ENCODE measurements at regions not wholly inside any gene's neighbourhood (a gene's known extent, or its start where the extent isn't known, plus 50 kb on each side); places are given as distances from the start of the nearest gene placed in this dataset.

DNA sequence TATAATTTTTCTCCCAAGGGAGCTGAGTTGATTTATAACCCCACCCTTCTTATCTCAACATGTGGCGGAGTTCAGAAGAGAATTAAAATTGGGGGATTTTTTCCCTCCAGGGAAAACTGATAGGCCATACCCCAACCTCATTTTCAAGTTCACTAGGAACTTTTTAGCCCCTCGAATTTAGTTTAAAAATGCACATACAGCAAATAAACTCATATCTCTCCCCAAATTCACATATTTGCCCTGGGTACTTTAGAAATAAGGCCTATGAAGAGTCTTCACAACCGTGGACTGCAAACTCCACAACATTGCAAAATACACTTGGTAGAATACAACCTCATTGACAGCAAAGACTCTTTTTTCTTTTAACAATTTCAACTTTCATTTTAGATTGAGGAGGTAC is 206.7 kb upstream of the LEF1 start:
- ATAC-seq (ENCODE audit: low FRiP score) (no peak), DNase-seq (ENCODE audit: low spot score) (no peak)
- TF ChIP-seq CTCF (IDR thresholded peaks at IDR 0.05): no peak

DNA sequence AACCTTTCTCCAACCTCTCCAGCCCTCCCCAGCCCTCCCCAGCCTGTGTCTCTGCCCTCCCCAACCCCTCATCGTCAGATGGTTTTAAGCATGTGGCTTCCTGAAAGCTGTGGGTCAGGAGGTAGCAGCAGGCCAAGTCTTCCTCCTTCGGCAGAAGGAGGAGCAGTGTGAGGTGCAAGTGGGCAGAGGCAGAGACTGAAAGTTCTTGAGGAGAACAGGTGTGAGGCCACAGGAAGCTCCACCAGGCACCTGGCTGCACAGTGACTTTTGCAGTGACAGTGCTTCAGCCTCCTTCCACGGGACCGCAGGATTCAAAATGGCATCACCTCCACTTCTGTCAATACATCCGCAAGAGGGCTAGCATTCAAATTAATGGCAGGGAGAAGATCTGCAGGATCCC is 203.9 kb upstream of the LEF1 start:
- no peak for TF ChIP-seq CTCF (IDR thresholded peaks at IDR 0.05)
- ATAC-seq (ENCODE audit: low FRiP score): no peak
- DNase-seq (ENCODE audit: low spot score): no peak

GRCh38 chr4:108371282-108371681 is 202.6 kb upstream of the LEF1 start:
- ATAC-seq (ENCODE audit: low FRiP score): no peak
- no peak for TF ChIP-seq CTCF (IDR thresholded peaks at IDR 0.05)
- no peak for DNase-seq (ENCODE audit: low spot score)

DNA sequence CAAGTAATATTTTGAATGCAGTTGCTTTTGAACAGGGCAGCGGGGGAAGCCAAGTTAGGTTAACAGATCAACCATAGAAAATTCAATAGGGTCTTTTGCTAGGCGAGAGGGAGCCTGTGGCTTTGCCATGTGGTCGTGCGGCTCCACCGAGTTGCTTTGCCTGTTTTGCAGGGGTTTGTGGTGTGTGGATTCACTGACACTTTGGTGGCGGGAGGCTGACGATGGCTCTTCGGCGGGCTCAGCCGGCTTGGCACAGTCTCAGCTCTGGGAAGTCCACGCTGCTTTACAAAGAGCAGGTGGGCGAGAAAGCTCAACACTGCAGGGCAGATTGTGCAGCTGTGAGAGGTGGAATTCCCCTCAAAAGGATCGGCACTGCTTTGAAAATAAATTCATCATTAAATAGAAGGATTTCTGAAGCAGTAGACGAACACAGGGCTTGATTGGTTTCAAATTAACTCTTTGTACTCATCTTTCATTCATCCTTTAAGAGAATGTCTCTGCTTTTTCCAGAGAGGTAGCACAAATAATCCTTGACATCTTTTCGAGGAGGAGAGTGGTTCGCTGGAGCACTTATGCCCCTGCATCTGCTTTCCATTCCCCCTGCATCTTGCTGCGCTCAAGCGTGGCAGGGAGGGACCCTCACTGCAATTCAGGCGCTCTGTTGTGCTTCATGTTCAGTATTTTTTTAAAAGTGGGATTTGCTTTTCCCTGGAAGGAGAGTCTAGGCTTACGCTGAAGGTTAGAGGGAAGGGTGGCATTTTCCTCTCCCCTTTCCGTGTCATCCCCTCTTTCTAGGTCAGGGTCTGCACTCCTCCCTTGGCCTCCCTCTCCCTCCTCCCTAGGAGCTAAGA is 201.8 kb upstream of the LEF1 start:
- no peak for DNase-seq (ENCODE audit: low spot score)

GRCh38 chr4:108369035-108369655 is 200.4 kb upstream of the LEF1 start:
- ATAC-seq (ENCODE audit: low FRiP score): no peak
- no peak for DNase-seq (ENCODE audit: low spot score)
- TF ChIP-seq CTCF (IDR thresholded peaks at IDR 0.05): no peak

More for the DNA sequence above, 201.8 kb upstream of the LEF1 start:
- no peak for ATAC-seq (ENCODE audit: low FRiP score)
- no peak for TF ChIP-seq CTCF (IDR thresholded peaks at IDR 0.05)

DNA sequence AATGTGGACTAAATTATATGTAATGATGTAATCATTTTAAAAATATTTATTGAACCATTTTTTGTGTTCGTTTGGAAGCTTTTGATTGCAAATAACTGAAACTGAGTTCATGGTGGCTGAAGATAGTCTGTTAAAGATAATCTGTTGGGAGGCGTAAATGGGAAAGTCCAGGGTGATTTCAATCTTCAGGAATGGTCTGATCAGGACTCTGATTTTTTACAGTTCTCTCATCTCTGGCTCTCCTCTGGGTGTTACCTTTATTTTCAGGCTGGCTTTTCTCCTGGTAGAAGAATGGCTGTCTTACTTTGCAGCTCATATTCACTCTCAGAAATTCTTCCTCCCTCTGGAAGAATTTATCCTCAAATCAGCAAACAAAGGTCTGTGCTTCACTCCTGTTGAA is 199.0 kb upstream of the LEF1 start:
- ATAC-seq (ENCODE audit: low FRiP score) (no peak), DNase-seq (ENCODE audit: low spot score) (no peak)
- TF ChIP-seq CTCF (IDR thresholded peaks at IDR 0.05): no peak

- no peak for TF ChIP-seq CTCF (IDR thresholded peaks at IDR 0.05)
- ATAC-seq (ENCODE audit: low FRiP score) (no peak), DNase-seq (ENCODE audit: low spot score) (no peak)
These were observed 198.0 kb upstream of the LEF1 start for GRCh38 chr4:108366716-108367115.

All from omental fat pad (tissue), 3 donors.